ENCODE measurements at regions not wholly inside any gene's neighbourhood (a gene's known extent, or its start where the extent isn't known, plus 50 kb on each side); places are given as distances from the start of the nearest gene placed in this dataset.

- TF ChIP-seq, protein P1, sequence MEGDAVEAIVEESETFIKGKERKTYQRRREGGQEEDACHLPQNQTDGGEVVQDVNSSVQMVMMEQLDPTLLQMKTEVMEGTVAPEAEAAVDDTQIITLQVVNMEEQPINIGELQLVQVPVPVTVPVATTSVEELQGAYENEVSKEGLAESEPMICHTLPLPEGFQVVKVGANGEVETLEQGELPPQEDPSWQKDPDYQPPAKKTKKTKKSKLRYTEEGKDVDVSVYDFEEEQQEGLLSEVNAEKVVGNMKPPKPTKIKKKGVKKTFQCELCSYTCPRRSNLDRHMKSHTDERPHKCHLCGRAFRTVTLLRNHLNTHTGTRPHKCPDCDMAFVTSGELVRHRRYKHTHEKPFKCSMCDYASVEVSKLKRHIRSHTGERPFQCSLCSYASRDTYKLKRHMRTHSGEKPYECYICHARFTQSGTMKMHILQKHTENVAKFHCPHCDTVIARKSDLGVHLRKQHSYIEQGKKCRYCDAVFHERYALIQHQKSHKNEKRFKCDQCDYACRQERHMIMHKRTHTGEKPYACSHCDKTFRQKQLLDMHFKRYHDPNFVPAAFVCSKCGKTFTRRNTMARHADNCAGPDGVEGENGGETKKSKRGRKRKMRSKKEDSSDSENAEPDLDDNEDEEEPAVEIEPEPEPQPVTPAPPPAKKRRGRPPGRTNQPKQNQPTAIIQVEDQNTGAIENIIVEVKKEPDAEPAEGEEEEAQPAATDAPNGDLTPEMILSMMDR (IDR thresholded peaks at IDR 0.05) = no peak
- TF ChIP-seq POLR2A (IDR thresholded peaks at IDR 0.05) = no peak
- TF ChIP-seq EP300 (IDR thresholded peaks at IDR 0.05) = no peak
Observed at GRCh38 chr3:188000361-188000861, 153.5 kb upstream of the LPP start.
